SK-N-SH treated with all-trans-retinoic acid at 6 μM for 48 hours (cell line): ENCODE measurements at regions not wholly inside any gene's neighbourhood (a gene's known extent, or its start where the extent isn't known, plus 50 kb on each side); places are given as distances from the start of the nearest gene placed in this dataset.

ENCODE experiments used
- ARNTL ChIP-seq: fragments of 450-650 bp; formaldehyde crosslinking; IDR thresholded peaks from 2 replicates; pipeline ENCODE4 v1.5.0; 2020; ENCODE audit warnings: low read depth, mild to moderate bottlenecking, moderate library complexity, borderline replicate concordance
- CSDC2 ChIP-seq: fragments of 250-450 bp; sonication (Bioruptor Pico); IDR thresholded peaks from 2 replicates; pipeline ENCODE4 v1.5.0; 2020; ENCODE audit warnings: mild to moderate bottlenecking, moderate library complexity
- GLIS3 ChIP-seq: fragments of 250-450 bp; sonication (Bioruptor Pico); IDR thresholded peaks from 2 replicates; pipeline ENCODE4 v1.5.0; 2020; ENCODE audit warnings: mild to moderate bottlenecking, moderate library complexity
- ISL1 ChIP-seq: fragments of 250-450 bp; sonication (Bioruptor Pico); IDR thresholded peaks from 2 replicates; pipeline ENCODE4 v2.1.2; 2022; ENCODE audit warnings: mild to moderate bottlenecking, moderate library complexity
- OSR1 ChIP-seq: fragments of 250-450 bp; sonication (Bioruptor Pico); IDR thresholded peaks from 2 replicates; pipeline ENCODE4 v1.8.0; 2022; ENCODE audit warnings: moderate library complexity, mild to moderate bottlenecking, inconsistent platforms
- RARB ChIP-seq: fragments of 250-450 bp; sonication (Bioruptor Pico); IDR thresholded peaks from 2 replicates; pipeline ENCODE4 v1.8.0; 2021; ENCODE audit warnings: mild to moderate bottlenecking, moderate library complexity
- ZC3H10 ChIP-seq: fragments of 250-450 bp; sonication (Bioruptor Pico); IDR thresholded peaks from 2 replicates; pipeline ENCODE4 v1.5.1; 2021; ENCODE audit warnings: mild to moderate bottlenecking, moderate library complexity
- ZNF565 ChIP-seq: fragments of 450-650 bp; formaldehyde crosslinking; conservative IDR thresholded peaks from 2 replicates; pipeline ENCODE4 v1.5.0; 2020; ENCODE audit warnings: low read depth, mild to moderate bottlenecking, moderate library complexity
- ZNF70 ChIP-seq: fragments of 450-650 bp; formaldehyde crosslinking; IDR thresholded peaks from 2 replicates; pipeline ENCODE4 v1.5.0; 2020; ENCODE audit warnings: mild to moderate bottlenecking, moderate library complexity
- ZNF8 ChIP-seq: fragments of 450-650 bp; formaldehyde crosslinking; IDR thresholded peaks from 2 replicates; pipeline ENCODE4 v1.5.0; 2020; ENCODE audit warnings: mild to moderate bottlenecking, moderate library complexity
- TF ChIP-seq, protein P1 (sequence below): fragments of 250-450 bp; sonication (Bioruptor Pico); IDR thresholded peaks from 2 replicates; pipeline ENCODE4 v1.8.0; 2020; ENCODE audit warnings: mild to moderate bottlenecking, moderate library complexity, borderline replicate concordance
- TF ChIP-seq, protein P2 (sequence below): fragments of 250-450 bp; sonication (Bioruptor Pico); IDR thresholded peaks from 2 replicates; pipeline ENCODE4 v1.8.0; 2021; ENCODE audit warnings: low read depth, mild to moderate bottlenecking, moderate library complexity, borderline replicate concordance
- TF ChIP-seq, protein P3 (sequence below): fragments of 250-450 bp; sonication (Bioruptor Pico); IDR thresholded peaks from 2 replicates; pipeline ENCODE4 v1.5.1; 2020; ENCODE audit warnings: low read depth, mild to moderate bottlenecking, moderate library complexity
- TF ChIP-seq, protein P4 (sequence below): fragments of 250-450 bp; sonication (Bioruptor Pico); IDR thresholded peaks from 2 replicates; pipeline ENCODE4 v1.5.1; 2021; ENCODE audit warnings: mild to moderate bottlenecking, moderate library complexity

DNA sequence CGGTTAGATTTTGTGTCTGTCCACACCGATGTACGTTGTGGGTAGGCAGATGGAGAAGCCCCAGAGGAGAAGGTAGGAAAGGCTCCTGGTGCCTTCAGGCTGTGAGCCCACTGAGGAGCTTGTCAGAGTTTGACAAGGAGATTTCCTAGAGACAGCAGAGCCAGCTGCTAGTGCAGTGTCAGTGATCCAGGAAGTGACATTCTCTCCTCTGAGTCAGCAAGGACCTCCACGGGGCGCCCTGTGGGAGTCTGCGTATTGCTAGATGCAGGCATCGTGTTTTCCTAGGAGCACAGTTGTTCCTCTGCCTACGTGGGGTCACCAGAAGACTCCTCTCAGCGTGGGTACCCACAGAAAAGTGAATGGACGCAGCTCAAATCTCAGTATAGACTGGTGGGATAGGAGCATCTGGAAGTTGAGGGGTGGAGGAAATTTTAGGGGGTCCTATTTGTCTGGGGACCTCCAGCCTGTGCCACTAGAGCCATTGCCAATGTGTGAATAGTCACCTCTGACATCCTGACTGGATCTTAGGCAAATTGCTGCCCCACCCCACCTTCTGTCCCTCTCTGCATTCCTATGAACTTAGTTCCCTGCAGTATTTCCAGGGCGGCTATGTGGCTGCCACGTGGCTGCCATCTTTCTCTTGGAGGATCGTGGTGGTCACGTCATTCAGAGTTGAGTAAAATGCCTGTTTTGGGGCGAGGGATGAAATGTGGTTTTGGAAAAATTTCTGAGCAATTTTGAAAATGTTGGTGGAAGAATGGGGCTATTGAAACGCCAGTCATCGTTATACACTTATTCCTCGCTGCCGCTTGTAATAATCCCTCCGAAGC lies 84.8 kb upstream of the KLHL25 start:
- TF ChIP-seq, protein P1, sequence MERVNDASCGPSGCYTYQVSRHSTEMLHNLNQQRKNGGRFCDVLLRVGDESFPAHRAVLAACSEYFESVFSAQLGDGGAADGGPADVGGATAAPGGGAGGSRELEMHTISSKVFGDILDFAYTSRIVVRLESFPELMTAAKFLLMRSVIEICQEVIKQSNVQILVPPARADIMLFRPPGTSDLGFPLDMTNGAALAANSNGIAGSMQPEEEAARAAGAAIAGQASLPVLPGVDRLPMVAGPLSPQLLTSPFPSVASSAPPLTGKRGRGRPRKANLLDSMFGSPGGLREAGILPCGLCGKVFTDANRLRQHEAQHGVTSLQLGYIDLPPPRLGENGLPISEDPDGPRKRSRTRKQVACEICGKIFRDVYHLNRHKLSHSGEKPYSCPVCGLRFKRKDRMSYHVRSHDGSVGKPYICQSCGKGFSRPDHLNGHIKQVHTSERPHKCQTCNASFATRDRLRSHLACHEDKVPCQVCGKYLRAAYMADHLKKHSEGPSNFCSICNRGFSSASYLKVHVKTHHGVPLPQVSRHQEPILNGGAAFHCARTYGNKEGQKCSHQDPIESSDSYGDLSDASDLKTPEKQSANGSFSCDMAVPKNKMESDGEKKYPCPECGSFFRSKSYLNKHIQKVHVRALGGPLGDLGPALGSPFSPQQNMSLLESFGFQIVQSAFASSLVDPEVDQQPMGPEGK (CRISPR knock-in tag) = no peak
- TF ChIP-seq RARB (CRISPR knock-in tag) (no peak), ZC3H10 (CRISPR knock-in tag) (no peak), ARNTL (CRISPR knock-in tag) (no peak), GLIS3 (CRISPR knock-in tag) (no peak), ZNF565 (CRISPR knock-in tag) (no peak), ZNF70 (CRISPR knock-in tag) (no peak), ISL1 (CRISPR knock-in tag) (no peak), ZNF8 (CRISPR knock-in tag) (no peak), CSDC2 (no peak), OSR1 (no peak)
- TF ChIP-seq, protein P2, sequence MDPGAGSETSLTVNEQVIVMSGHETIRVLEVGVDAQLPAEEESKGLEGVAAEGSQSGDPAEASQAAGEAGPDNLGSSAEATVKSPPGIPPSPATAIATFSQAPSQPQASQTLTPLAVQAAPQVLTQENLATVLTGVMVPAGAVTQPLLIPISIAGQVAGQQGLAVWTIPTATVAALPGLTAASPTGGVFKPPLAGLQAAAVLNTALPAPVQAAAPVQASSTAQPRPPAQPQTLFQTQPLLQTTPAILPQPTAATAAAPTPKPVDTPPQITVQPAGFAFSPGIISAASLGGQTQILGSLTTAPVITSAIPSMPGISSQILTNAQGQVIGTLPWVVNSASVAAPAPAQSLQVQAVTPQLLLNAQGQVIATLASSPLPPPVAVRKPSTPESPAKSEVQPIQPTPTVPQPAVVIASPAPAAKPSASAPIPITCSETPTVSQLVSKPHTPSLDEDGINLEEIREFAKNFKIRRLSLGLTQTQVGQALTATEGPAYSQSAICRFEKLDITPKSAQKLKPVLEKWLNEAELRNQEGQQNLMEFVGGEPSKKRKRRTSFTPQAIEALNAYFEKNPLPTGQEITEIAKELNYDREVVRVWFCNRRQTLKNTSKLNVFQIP (CRISPR knock-in tag) = no peak
- TF ChIP-seq, protein P3, sequence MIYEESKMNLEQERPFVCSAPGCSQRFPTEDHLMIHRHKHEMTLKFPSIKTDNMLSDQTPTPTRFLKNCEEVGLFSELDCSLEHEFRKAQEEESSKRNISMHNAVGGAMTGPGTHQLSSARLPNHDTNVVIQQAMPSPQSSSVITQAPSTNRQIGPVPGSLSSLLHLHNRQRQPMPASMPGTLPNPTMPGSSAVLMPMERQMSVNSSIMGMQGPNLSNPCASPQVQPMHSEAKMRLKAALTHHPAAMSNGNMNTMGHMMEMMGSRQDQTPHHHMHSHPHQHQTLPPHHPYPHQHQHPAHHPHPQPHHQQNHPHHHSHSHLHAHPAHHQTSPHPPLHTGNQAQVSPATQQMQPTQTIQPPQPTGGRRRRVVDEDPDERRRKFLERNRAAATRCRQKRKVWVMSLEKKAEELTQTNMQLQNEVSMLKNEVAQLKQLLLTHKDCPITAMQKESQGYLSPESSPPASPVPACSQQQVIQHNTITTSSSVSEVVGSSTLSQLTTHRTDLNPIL = no peak
- TF ChIP-seq, protein P4, sequence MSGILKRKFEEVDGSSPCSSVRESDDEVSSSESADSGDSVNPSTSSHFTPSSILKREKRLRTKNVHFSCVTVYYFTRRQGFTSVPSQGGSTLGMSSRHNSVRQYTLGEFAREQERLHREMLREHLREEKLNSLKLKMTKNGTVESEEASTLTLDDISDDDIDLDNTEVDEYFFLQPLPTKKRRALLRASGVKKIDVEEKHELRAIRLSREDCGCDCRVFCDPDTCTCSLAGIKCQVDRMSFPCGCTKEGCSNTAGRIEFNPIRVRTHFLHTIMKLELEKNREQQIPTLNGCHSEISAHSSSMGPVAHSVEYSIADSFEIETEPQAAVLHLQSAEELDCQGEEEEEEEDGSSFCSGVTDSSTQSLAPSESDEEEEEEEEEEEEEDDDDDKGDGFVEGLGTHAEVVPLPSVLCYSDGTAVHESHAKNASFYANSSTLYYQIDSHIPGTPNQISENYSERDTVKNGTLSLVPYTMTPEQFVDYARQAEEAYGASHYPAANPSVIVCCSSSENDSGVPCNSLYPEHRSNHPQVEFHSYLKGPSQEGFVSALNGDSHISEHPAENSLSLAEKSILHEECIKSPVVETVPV (CRISPR knock-in tag) = no peak
